ENCODE measurements at regions not wholly inside any gene's neighbourhood (a gene's known extent, or its start where the extent isn't known, plus 50 kb on each side); places are given as distances from the start of the nearest gene placed in this dataset.

DNA sequence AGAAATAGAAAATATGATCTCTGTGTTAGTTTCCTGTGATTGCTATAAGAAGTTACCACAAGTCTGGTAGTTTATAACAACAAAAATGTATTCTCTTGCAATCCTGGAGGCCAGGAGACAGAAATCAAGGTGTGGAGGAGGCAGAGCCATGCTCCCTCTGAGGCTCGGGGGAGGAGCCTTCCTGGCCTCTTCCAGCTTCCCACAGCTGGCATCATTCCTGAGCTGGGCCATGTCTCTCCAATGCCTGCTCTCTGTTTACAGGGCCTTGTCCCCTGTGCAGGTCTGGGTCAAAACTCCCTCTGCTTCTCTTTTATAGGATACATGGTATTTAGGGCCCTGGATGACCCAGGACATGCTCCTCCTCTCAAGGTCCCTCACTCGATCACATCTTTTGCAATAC is 81.3 kb upstream of the RET start:
- intact Hi-C loops (cut with micrococcal nuclease): no loop called here
- no peaks in the 10 kb centered on the region for H4K20me1 ChIP-seq (ENCODE audit: insufficient read depth, low read length)
- H4K8ac ChIP-seq (ENCODE audit: low read depth in 2 of 2, low read length in 2 of 2): no peak overlapping the region
- CTCF ChIA-PET: no interaction called here
- H3K18ac ChIP-seq (ENCODE audit: low read depth, low read length): no peak overlapping the region
- no peak overlapping the region for H3K4ac ChIP-seq (ENCODE audit: low read depth, low read length)
- POLR2A ChIA-PET (ENCODE audit: unreplicated experiment): no interaction called here
- no peaks in the 10 kb centered on the region for H3K36me3 ChIP-seq (ENCODE audit: control insufficient read depth, insufficient read depth, low read length)
- H2AFZ ChIP-seq (replicated peaks; ENCODE audit: low read length, poor library complexity): no peak overlapping the region
- H3K79me1 ChIP-seq (ENCODE audit: low read depth in 1 of 2, low read length in 2 of 2): no peaks in the 10 kb centered on the region
- no peak overlapping the region for H2AK5ac ChIP-seq (ENCODE audit: low read depth, low read length)
- WGBS, 2 experiments (ENCODE audit: extremely low coverage in 2 of 2, insufficient read length in 1 of 2): no CpG with 5 or more reads among the region's 2 CpGs
- dilution Hi-C loops (cut with HindIII; ENCODE audit: low sequenced_read_pairs, unreplicated experiment): no loop called here
- no peak overlapping the region for H3K27ac ChIP-seq (ENCODE audit: insufficient read depth, low read length)
- no TSS peak for BruUV-seq (replicated peaks)
- H3K4me2 ChIP-seq (ENCODE audit: low read depth, low read length): no peak overlapping the region
- H3K4me1 ChIP-seq (ENCODE audit: control insufficient read depth, insufficient read depth, low read length): no peaks in the 10 kb centered on the region
- no peaks in the 10 kb centered on the region; the same call in 1 of the 2 replicates for H3K27me3 ChIP-seq (ENCODE audit: control insufficient read depth, insufficient read depth, low read length)
- H2BK5ac ChIP-seq (ENCODE audit: low read depth, low read length, poor library complexity, severe bottlenecking): no peak overlapping the region
- H2BK20ac ChIP-seq (ENCODE audit: low read depth, low read length): no peak overlapping the region
- H2AK9ac ChIP-seq (replicated peaks; ENCODE audit: low read depth, low read length, poor library complexity): no peak overlapping the region
- no peak for TF ChIP-seq NFE2L2 (IDR thresholded peaks at IDR 0.05; ENCODE audit: low read depth, low read length)
- TF ChIP-seq MAFK (IDR thresholded peaks at IDR 0.05; ENCODE audit: low read depth, low read length): no peak
- TF ChIP-seq POLR2A (IDR thresholded peaks at IDR 0.05; ENCODE audit: low read depth, low read length): no peak
- no peak for TF ChIP-seq SMC3 (IDR thresholded peaks at IDR 0.05; ENCODE audit: low read depth, low read length)
- no peak for TF ChIP-seq MAZ (IDR thresholded peaks at IDR 0.05; ENCODE audit: borderline replicate concordance, low read depth, low read length)
- TF ChIP-seq BHLHE40 (IDR thresholded peaks at IDR 0.05; ENCODE audit: low read depth, low read length): no peak
- TF ChIP-seq, protein P1, sequence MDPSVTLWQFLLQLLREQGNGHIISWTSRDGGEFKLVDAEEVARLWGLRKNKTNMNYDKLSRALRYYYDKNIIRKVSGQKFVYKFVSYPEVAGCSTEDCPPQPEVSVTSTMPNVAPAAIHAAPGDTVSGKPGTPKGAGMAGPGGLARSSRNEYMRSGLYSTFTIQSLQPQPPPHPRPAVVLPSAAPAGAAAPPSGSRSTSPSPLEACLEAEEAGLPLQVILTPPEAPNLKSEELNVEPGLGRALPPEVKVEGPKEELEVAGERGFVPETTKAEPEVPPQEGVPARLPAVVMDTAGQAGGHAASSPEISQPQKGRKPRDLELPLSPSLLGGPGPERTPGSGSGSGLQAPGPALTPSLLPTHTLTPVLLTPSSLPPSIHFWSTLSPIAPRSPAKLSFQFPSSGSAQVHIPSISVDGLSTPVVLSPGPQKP (IDR thresholded peaks at IDR 0.05; ENCODE audit: borderline replicate concordance, low read depth, low read length): no peak
- no peak for TF ChIP-seq CHD1 (IDR thresholded peaks at IDR 0.05; ENCODE audit: low read depth, low read length)
- no peak for TF ChIP-seq MXI1 (IDR thresholded peaks at IDR 0.05; ENCODE audit: borderline replicate concordance, low read depth, low read length)
- TF ChIP-seq, protein P2, sequence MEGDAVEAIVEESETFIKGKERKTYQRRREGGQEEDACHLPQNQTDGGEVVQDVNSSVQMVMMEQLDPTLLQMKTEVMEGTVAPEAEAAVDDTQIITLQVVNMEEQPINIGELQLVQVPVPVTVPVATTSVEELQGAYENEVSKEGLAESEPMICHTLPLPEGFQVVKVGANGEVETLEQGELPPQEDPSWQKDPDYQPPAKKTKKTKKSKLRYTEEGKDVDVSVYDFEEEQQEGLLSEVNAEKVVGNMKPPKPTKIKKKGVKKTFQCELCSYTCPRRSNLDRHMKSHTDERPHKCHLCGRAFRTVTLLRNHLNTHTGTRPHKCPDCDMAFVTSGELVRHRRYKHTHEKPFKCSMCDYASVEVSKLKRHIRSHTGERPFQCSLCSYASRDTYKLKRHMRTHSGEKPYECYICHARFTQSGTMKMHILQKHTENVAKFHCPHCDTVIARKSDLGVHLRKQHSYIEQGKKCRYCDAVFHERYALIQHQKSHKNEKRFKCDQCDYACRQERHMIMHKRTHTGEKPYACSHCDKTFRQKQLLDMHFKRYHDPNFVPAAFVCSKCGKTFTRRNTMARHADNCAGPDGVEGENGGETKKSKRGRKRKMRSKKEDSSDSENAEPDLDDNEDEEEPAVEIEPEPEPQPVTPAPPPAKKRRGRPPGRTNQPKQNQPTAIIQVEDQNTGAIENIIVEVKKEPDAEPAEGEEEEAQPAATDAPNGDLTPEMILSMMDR (conservative IDR thresholded peaks at IDR 0.05; ENCODE audit: low read depth, low read length): no peak
- TF ChIP-seq FOS (IDR thresholded peaks at IDR 0.05; ENCODE audit: low read depth, low read length): no peak
- TF ChIP-seq, protein P3, sequence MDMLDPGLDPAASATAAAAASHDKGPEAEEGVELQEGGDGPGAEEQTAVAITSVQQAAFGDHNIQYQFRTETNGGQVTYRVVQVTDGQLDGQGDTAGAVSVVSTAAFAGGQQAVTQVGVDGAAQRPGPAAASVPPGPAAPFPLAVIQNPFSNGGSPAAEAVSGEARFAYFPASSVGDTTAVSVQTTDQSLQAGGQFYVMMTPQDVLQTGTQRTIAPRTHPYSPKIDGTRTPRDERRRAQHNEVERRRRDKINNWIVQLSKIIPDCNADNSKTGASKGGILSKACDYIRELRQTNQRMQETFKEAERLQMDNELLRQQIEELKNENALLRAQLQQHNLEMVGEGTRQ (IDR thresholded peaks at IDR 0.05; ENCODE audit: low read depth, low read length): no peak
- H4K5ac ChIP-seq (ENCODE audit: low read depth, low read length): no peak overlapping the region
- no peak overlapping the region for H2BK15ac ChIP-seq (ENCODE audit: low read depth, low read length)
- no peak overlapping the region for H3K4me3 ChIP-seq (ENCODE audit: insufficient read depth, low read depth, low read length)
- H3K14ac ChIP-seq (replicated peaks; ENCODE audit: low read depth, low read length): no peak overlapping the region
- H2BK120ac ChIP-seq (ENCODE audit: low read depth, low read length): no peak overlapping the region
- H3K9me1 ChIP-seq (ENCODE audit: insufficient read depth, low read length): no peaks in the 10 kb centered on the region
- H3K9ac ChIP-seq (ENCODE audit: low read depth, low read length): no peak overlapping the region
- H3K56ac ChIP-seq (ENCODE audit: extremely low read depth, insufficient read depth, low read length): no peak overlapping the region
- H3K9me3 ChIP-seq (ENCODE audit: control insufficient read depth, insufficient read depth, low read length): no peaks in the 10 kb centered on the region
- no peak overlapping the region for H4K91ac ChIP-seq (ENCODE audit: insufficient read depth, low read depth, low read length)
- no peak overlapping the region for H3K23ac ChIP-seq (ENCODE audit: low read depth, low read length)
- ATAC-seq (ENCODE audit: low read depth) (no peak), DNase-seq (no peak)
- in situ Hi-C loops (cut with MboI; ENCODE audit: low sequenced_read_pairs): no loop called here

Measured in IMR-90 (cell line).